ENCODE measurements at regions not wholly inside any gene's neighbourhood (a gene's known extent, or its start where the extent isn't known, plus 50 kb on each side); places are given as distances from the start of the nearest gene placed in this dataset.

DNA sequence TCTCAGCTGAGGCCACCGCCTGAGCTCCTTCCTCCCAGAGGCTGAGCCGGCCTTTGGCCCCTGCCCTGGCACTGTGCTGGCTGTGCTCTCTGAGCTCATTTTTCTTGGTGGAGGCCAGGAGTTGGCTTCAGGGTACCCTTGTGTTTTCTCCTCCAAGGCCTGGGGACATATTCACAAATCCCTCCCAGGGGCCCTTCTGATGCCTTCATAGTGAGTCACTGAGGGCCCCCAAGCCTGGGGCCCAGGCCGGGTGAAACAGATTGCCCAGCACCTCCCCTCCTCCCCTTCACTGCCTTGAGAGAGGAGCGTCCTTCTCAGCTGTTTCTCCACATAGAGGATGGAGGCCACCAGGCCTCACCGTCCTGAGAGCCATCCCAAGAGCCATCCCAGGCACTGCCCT, 105.8 kb downstream of the SIK1 start:
- ChIA-PET CTCF (interaction anchor here (0.8 kb wide), 1 partner anchor 9 kb away, joined by 4 read pairs; no protein-coding TSS in a partner anchor), POLR2A (no interaction called here)
- no peak for TF ChIP-seq CTCF (IDR thresholded peaks at IDR 0.05; ENCODE audit: insufficient read depth, low read length, missing control alignments)
- H3K4me3 ChIP-seq (ENCODE audit: low read depth, low read length) = no peak overlapping the region
- DNase-seq (ENCODE audit: low read depth, low spot score) = no peak

DNA sequence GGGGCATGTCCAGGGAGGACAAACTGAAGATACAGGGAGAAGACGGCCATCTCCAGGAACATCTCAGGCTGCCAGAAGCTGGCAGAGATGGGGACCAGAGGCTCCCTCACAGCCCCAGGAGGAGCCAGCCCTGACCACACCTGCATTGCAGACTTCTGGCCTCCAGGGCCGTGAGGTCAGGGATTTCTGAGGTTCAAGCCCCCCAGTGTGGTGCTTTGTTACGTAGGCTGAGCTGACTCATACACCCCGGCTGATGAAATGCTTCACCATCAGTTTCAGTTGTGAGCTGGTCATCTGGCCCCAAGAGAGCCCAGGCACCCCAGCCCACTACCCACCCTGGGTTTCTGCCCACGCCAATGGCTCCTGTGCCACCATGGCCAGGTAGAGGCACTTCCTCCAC, 106.4 kb downstream of the SIK1 start:
- ChIA-PET POLR2A (no interaction called here), CTCF (interaction anchor here (1.1 kb wide), 1 partner anchor 13 kb away, joined by 3 read pairs; no protein-coding TSS in a partner anchor)
- TF ChIP-seq CTCF (IDR thresholded peaks at IDR 0.05; ENCODE audit: insufficient read depth, low read length, missing control alignments) = no peak
- DNase-seq (ENCODE audit: low read depth, low spot score) = no peak
- H3K4me3 ChIP-seq (ENCODE audit: low read depth, low read length) = no peak overlapping the region

DNA sequence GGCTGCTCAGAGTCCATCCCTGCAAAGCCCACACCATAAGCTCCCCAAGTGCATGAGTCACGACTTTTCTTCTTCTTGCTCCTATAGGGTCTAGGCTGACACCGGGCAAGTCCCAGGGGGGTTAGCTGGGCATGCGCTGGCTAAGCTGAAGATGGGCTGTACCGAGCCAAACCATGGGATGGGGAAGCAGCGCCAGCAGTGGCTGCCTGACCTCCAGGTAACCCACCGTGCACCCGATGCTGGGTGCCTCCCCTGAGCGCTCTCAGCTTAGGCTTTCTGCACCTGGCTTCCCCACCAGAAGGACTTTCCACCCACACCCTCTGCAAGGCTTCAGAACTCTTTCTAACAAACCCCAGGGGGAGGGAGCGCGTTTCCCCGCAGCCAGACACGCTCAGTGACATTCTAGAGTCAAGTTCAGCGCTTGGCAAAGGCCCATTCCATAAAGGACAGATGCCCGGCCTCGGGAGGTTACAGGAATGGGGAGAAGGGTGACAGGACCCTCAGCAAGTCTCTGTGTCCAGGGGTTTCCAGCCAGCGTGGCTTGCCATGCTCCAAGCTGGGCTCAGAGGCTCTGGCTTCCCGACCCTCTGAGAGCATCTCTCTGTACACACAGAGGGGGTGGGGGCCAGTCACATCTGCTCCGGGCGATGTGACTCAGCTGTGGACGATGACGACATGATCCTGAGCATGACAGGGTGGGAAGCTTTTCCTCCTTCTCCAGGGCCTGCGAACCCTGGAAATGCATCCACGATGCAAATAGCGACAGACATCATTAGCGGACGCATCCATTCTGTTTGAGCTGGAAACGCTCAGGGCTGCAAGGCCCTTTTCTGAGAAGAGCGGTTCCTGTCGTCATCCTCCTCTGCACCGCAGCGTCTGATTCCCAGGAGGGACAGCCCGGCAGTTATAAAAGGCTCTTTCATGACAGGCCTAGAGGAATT, 107.8 kb downstream of the SIK1 start:
- POLR2A ChIA-PET = no interaction called here
- no peak for DNase-seq (ENCODE audit: low read depth, low spot score)

GRCh38 chr21:43318368-43318767, 108.6 kb downstream of the SIK1 start:
- TF ChIP-seq CTCF (IDR thresholded peaks at IDR 0.05; ENCODE audit: insufficient read depth, low read length, missing control alignments) = no peak
- ChIA-PET CTCF (interaction anchor here (1.0 kb wide), 1 partner anchor 327 kb away, joined by 5 read pairs; no protein-coding TSS in a partner anchor), POLR2A (no interaction called here)
- no peak for DNase-seq (ENCODE audit: low read depth, low spot score)
- no peak overlapping the region for H3K4me3 ChIP-seq (ENCODE audit: low read depth, low read length)

More for the DNA sequence above, 107.8 kb downstream of the SIK1 start:
- no peak for TF ChIP-seq CTCF (IDR thresholded peaks at IDR 0.05; ENCODE audit: insufficient read depth, low read length, missing control alignments)
- no peak overlapping the region for H3K4me3 ChIP-seq (ENCODE audit: low read depth, low read length)
- CTCF ChIA-PET = interaction anchor here (0.6 to 1.1 kb wide), 4 partner anchors 10 to 327 kb away, joined by 3 to 5 read pairs (median 4); no protein-coding TSS in a partner anchor

- POLR2A ChIA-PET = no interaction called here
- CTCF ChIA-PET = interaction anchor here (0.9 kb wide), 1 partner anchor 10 kb away, joined by 3 read pairs; no protein-coding TSS in a partner anchor
- H3K4me3 ChIP-seq (ENCODE audit: low read depth, low read length) = no peak overlapping the region
- TF ChIP-seq CTCF (IDR thresholded peaks at IDR 0.05; ENCODE audit: insufficient read depth, low read length, missing control alignments) = no peak
- no peak for DNase-seq (ENCODE audit: low read depth, low spot score)
These were observed 109.0 kb downstream of the SIK1 start for GRCh38 chr21:43317959-43318358.

GRCh38 chr21:43317254-43317748, 109.6 kb downstream of the SIK1 start:
- DNase-seq (ENCODE audit: low read depth, low spot score) = no peak
- H3K4me3 ChIP-seq (ENCODE audit: low read depth, low read length) = no peak overlapping the region
- POLR2A ChIA-PET = no interaction called here
- CTCF ChIA-PET = interaction anchor here (0.9 kb wide), 1 partner anchor 11 kb away, joined by 3 read pairs; no protein-coding TSS in a partner anchor
- no peak for TF ChIP-seq CTCF (IDR thresholded peaks at IDR 0.05; ENCODE audit: insufficient read depth, low read length, missing control alignments)
